ENCODE measurements at regions not wholly inside any gene's neighbourhood (a gene's known extent, or its start where the extent isn't known, plus 50 kb on each side); places are given as distances from the start of the nearest gene placed in this dataset.

DNA sequence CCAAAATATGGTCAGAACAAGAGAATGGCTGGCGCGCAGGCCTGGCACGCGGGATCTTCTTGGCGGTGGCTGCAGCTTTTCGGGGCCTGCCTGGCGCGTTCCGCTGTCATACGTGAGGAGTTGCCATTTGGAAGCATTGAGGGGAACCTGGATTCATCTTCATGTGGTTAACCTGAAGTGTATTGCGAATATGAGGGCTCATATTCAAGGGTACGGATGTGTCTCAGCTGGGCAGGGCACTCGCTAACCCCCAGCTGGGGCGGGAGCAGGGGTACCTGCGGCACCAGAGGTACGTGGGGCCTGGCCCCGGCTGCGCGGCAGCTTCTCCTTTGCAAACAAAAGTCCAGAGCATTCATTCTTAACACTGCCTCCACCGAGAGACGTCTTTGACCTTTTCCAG is 605.6 kb downstream of the QKI start:
- no peak for ATAC-seq
- TF ChIP-seq SNAI2 (CRISPR knock-in tag; IDR thresholded peaks at IDR 0.05) (no peak), ZNF70 (CRISPR knock-in tag; IDR thresholded peaks at IDR 0.05) (no peak), ESRRG (CRISPR knock-in tag; IDR thresholded peaks at IDR 0.05) (no peak), CSRNP3 (CRISPR knock-in tag; IDR thresholded peaks at IDR 0.05) (no peak), ZFP3 (CRISPR knock-in tag; IDR thresholded peaks at IDR 0.05) (no peak), CREB5 (CRISPR knock-in tag; IDR thresholded peaks at IDR 0.05; ENCODE audit: low read depth) (no peak), ZC3H10 (CRISPR knock-in tag; IDR thresholded peaks at IDR 0.05) (no peak), CSDC2 (CRISPR knock-in tag; IDR thresholded peaks at IDR 0.05) (no peak), TCF4 (CRISPR knock-in tag; IDR thresholded peaks at IDR 0.05; ENCODE audit: borderline replicate concordance) (no peak), ZNF8 (CRISPR knock-in tag; IDR thresholded peaks at IDR 0.05) (no peak), ARNTL (CRISPR knock-in tag; IDR thresholded peaks at IDR 0.05; ENCODE audit: borderline replicate concordance, low read depth) (no peak), ZFP30 (CRISPR knock-in tag; IDR thresholded peaks at IDR 0.05) (no peak), PATZ1 (CRISPR knock-in tag; IDR thresholded peaks at IDR 0.05; ENCODE audit: borderline replicate concordance) (no peak), GLIS3 (CRISPR knock-in tag; IDR thresholded peaks at IDR 0.05) (no peak), ZNF565 (CRISPR knock-in tag; conservative IDR thresholded peaks at IDR 0.05; ENCODE audit: low read depth) (no peak), ISL1 (CRISPR knock-in tag; IDR thresholded peaks at IDR 0.05) (no peak), OSR1 (CRISPR knock-in tag; IDR thresholded peaks at IDR 0.05) (no peak), BACH2 (CRISPR knock-in tag; IDR thresholded peaks at IDR 0.05; ENCODE audit: borderline replicate concordance) (no peak), RARB (CRISPR knock-in tag; IDR thresholded peaks at IDR 0.05) (no peak), PPARA (CRISPR knock-in tag; IDR thresholded peaks at IDR 0.05; ENCODE audit: borderline replicate concordance) (no peak)

DNA sequence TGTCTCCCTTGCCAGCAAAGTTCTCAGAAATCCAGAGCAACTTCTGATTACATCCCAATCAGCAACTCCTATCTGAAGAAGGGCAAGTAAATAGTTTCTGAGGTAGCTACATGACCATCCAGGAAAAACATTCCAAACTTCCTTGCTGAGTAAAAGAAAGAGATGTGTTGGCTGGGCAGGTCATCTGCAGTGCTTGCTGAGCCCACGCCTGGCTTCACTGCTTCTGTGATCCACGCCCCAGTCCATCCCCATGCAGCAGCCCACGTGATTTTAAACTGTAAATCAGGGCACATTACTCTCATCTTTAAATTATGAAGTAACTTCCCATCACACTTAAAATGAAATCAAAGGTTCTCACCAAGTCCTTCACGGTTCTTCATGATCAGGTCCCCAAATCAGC is 603.6 kb downstream of the QKI start:
- TF ChIP-seq PATZ1 (CRISPR knock-in tag; IDR thresholded peaks at IDR 0.05; ENCODE audit: borderline replicate concordance) (no peak), TCF4 (CRISPR knock-in tag; IDR thresholded peaks at IDR 0.05; ENCODE audit: borderline replicate concordance) (no peak), ZNF8 (CRISPR knock-in tag; IDR thresholded peaks at IDR 0.05) (no peak), ZFP30 (CRISPR knock-in tag; IDR thresholded peaks at IDR 0.05) (no peak), CREB5 (CRISPR knock-in tag; IDR thresholded peaks at IDR 0.05; ENCODE audit: low read depth) (no peak), SNAI2 (CRISPR knock-in tag; IDR thresholded peaks at IDR 0.05) (no peak), ZC3H10 (CRISPR knock-in tag; IDR thresholded peaks at IDR 0.05) (no peak), PPARA (CRISPR knock-in tag; IDR thresholded peaks at IDR 0.05; ENCODE audit: borderline replicate concordance) (no peak), ZFP3 (CRISPR knock-in tag; IDR thresholded peaks at IDR 0.05) (no peak)
- TF ChIP-seq, protein P1, sequence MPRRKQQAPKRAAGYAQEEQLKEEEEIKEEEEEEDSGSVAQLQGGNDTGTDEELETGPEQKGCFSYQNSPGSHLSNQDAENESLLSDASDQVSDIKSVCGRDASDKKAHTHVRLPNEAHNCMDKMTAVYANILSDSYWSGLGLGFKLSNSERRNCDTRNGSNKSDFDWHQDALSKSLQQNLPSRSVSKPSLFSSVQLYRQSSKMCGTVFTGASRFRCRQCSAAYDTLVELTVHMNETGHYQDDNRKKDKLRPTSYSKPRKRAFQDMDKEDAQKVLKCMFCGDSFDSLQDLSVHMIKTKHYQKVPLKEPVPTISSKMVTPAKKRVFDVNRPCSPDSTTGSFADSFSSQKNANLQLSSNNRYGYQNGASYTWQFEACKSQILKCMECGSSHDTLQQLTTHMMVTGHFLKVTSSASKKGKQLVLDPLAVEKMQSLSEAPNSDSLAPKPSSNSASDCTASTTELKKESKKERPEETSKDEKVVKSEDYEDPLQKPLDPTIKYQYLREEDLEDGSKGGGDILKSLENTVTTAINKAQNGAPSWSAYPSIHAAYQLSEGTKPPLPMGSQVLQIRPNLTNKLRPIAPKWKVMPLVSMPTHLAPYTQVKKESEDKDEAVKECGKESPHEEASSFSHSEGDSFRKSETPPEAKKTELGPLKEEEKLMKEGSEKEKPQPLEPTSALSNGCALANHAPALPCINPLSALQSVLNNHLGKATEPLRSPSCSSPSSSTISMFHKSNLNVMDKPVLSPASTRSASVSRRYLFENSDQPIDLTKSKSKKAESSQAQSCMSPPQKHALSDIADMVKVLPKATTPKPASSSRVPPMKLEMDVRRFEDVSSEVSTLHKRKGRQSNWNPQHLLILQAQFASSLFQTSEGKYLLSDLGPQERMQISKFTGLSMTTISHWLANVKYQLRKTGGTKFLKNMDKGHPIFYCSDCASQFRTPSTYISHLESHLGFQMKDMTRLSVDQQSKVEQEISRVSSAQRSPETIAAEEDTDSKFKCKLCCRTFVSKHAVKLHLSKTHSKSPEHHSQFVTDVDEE (CRISPR knock-in tag; IDR thresholded peaks at IDR 0.05): no peak
- TF ChIP-seq, protein P2, sequence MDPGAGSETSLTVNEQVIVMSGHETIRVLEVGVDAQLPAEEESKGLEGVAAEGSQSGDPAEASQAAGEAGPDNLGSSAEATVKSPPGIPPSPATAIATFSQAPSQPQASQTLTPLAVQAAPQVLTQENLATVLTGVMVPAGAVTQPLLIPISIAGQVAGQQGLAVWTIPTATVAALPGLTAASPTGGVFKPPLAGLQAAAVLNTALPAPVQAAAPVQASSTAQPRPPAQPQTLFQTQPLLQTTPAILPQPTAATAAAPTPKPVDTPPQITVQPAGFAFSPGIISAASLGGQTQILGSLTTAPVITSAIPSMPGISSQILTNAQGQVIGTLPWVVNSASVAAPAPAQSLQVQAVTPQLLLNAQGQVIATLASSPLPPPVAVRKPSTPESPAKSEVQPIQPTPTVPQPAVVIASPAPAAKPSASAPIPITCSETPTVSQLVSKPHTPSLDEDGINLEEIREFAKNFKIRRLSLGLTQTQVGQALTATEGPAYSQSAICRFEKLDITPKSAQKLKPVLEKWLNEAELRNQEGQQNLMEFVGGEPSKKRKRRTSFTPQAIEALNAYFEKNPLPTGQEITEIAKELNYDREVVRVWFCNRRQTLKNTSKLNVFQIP (CRISPR knock-in tag; IDR thresholded peaks at IDR 0.05; ENCODE audit: borderline replicate concordance, low read depth): no peak
- ATAC-seq: no peak

Data from SK-N-SH treated with all-trans-retinoic acid at 6 μM for 48 hours (cell line).